Lower leg skin (tissue), 3 donors: ENCODE measurements at regions not wholly inside any gene's neighbourhood (a gene's known extent, or its start where the extent isn't known, plus 50 kb on each side); places are given as distances from the start of the nearest gene placed in this dataset.

ENCODE experiments used
- POLR2A ChIP-seq, 2 donors: fragments of 450-650 bp; IDR thresholded peaks; one replicate each; pipeline ENCODE4 v1.6.1; 2016 to 2017; ENCODE audit warnings: antibody characterized with exemption in 2 of 2, mild to moderate bottlenecking in 1 of 2, moderate library complexity in 1 of 2
- TF ChIP-seq, protein P1 (sequence below), 3 donors: fragments of 450-650 bp; IDR thresholded peaks; one replicate each; pipeline ENCODE4 v1.5.1; 2016; ENCODE audit warnings: antibody characterized with exemption in 3 of 3, mild to moderate bottlenecking in 3 of 3, moderate library complexity in 2 of 3

DNA sequence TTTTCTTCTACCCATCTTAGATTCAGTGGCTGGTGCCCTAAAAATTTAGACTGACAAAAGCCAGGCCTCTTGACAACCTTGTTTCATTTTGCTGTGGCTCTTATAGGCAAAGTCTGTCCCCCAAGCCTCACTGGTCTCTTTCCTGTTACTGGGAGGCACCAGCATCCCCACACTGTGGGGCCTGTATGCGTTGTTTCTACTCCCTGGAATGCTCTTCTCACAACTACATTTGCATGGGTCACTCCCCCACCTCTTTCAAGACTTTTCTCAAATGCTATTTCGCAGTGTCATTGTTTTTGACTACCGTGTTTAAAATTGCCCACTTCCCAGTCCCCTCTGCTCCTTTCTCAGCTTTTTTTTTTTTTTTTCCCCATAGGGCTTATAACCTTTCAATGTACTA lies 108.7 kb upstream of the DGKB start:
- TF ChIP-seq, protein P1, sequence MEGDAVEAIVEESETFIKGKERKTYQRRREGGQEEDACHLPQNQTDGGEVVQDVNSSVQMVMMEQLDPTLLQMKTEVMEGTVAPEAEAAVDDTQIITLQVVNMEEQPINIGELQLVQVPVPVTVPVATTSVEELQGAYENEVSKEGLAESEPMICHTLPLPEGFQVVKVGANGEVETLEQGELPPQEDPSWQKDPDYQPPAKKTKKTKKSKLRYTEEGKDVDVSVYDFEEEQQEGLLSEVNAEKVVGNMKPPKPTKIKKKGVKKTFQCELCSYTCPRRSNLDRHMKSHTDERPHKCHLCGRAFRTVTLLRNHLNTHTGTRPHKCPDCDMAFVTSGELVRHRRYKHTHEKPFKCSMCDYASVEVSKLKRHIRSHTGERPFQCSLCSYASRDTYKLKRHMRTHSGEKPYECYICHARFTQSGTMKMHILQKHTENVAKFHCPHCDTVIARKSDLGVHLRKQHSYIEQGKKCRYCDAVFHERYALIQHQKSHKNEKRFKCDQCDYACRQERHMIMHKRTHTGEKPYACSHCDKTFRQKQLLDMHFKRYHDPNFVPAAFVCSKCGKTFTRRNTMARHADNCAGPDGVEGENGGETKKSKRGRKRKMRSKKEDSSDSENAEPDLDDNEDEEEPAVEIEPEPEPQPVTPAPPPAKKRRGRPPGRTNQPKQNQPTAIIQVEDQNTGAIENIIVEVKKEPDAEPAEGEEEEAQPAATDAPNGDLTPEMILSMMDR (IDR thresholded peaks at IDR 0.05), result no peak
- TF ChIP-seq POLR2A (IDR thresholded peaks at IDR 0.05), result no peak
